ENCODE measurements at regions not wholly inside any gene's neighbourhood (a gene's known extent, or its start where the extent isn't known, plus 50 kb on each side); places are given as distances from the start of the nearest gene placed in this dataset.

- no peaks in the 10 kb centered on the region for H3K36me3 ChIP-seq (ENCODE audit: control insufficient read depth in 2 of 3, insufficient read depth in 3 of 3, low read length in 3 of 3)
Measured at GRCh38 chr5:167971706-167972105, 319.7 kb upstream of the WWC1 start.

GRCh38 chr5:167973126-167973525 lies 318.3 kb upstream of the WWC1 start:
- Mint-ChIP-seq H3K4me1 (no peaks in the 10 kb centered on the region), H3K27ac (no peak overlapping the region), H3K36me3 (no peaks in the 10 kb centered on the region), H3K27me3 (peaks cover 0 to 15% (median 0%) of the 10 kb centered on the region in 5 donors), H3K4me3 (no peak overlapping the region), H3K9me3 (peaks cover 0 to 14% (median 2%) of the 10 kb centered on the region in 11 donors)
- Histone ChIP-seq H3K9me3 (ENCODE audit: control insufficient read depth in 2 of 3, low read length in 3 of 3) (no peaks in the 10 kb centered on the region), H3K27ac (ENCODE audit: low read depth, low read length) (no peak overlapping the region), H3K36me3 (ENCODE audit: control insufficient read depth in 2 of 3, insufficient read depth in 3 of 3, low read length in 3 of 3) (no peaks in the 10 kb centered on the region), H3K4me1 (ENCODE audit: control insufficient read depth in 2 of 2, insufficient read depth in 2 of 2, low read length in 2 of 2) (no peaks in the 10 kb centered on the region), H3K4me3 (ENCODE audit: low read length) (no peak overlapping the region), H3K27me3 (ENCODE audit: control insufficient read depth in 2 of 2, insufficient read depth in 2 of 2, low read length in 2 of 2) (no peaks in the 10 kb centered on the region)
- ATAC-seq (no peak), DNase-seq (no peak)
- POLR2A ChIA-PET: no interaction called here
- CTCF ChIA-PET: no interaction called here
- intact Hi-C loops (cut with micrococcal nuclease): no loop called here

More at GRCh38 chr5:167971706-167972105, 319.7 kb upstream of the WWC1 start:
- DNase-seq (no peak), ATAC-seq (no peak)
- Mint-ChIP-seq H3K9me3 (peaks cover 0 to 12% (median 2%) of the 10 kb centered on the region in 11 donors), H3K36me3 (no peaks in the 10 kb centered on the region), H3K27ac (no peak overlapping the region), H3K4me3 (no peak overlapping the region), H3K27me3 (peaks cover 0 to 15% (median 0%) of the 10 kb centered on the region in 5 donors), H3K4me1 (peaks cover 0 to 2% (median 0%) of the 10 kb centered on the region in 7 donors)
- H3K9me3 ChIP-seq (ENCODE audit: control insufficient read depth in 2 of 3, low read length in 3 of 3): no peaks in the 10 kb centered on the region
- no peaks in the 10 kb centered on the region for H3K27me3 ChIP-seq (ENCODE audit: control insufficient read depth in 2 of 2, insufficient read depth in 2 of 2, low read length in 2 of 2)
- H3K27ac ChIP-seq (ENCODE audit: low read depth, low read length): no peak overlapping the region
- ChIA-PET CTCF (no interaction called here), POLR2A (no interaction called here)
- intact Hi-C loops (cut with micrococcal nuclease): no loop called here
- no peak overlapping the region for H3K4me3 ChIP-seq (ENCODE audit: low read length)
- no peaks in the 10 kb centered on the region for H3K4me1 ChIP-seq (ENCODE audit: control insufficient read depth in 2 of 2, insufficient read depth in 2 of 2, low read length in 2 of 2)

- ChIA-PET CTCF (no interaction called here), POLR2A (no interaction called here)
- H3K27me3 ChIP-seq (ENCODE audit: control insufficient read depth in 2 of 2, insufficient read depth in 2 of 2, low read length in 2 of 2): no peaks in the 10 kb centered on the region
- ATAC-seq (no peak), DNase-seq (no peak)
- Mint-ChIP-seq H3K36me3 (no peaks in the 10 kb centered on the region), H3K27ac (no peak overlapping the region), H3K27me3 (peaks cover 0 to 27% (median 14%) of the 10 kb centered on the region in 5 donors), H3K9me3 (peaks cover 0 to 18% (median 9%) of the 10 kb centered on the region in 11 donors), H3K4me1 (no peaks in the 10 kb centered on the region), H3K4me3 (no peak overlapping the region)
- intact Hi-C loops (cut with micrococcal nuclease): no loop called here
- no peaks in the 10 kb centered on the region for H3K4me1 ChIP-seq (ENCODE audit: control insufficient read depth in 2 of 2, insufficient read depth in 2 of 2, low read length in 2 of 2)
- H3K4me3 ChIP-seq (ENCODE audit: low read length): no peak overlapping the region
- H3K27ac ChIP-seq (ENCODE audit: low read depth, low read length): no peak overlapping the region
- H3K36me3 ChIP-seq (ENCODE audit: control insufficient read depth in 2 of 3, insufficient read depth in 3 of 3, low read length in 3 of 3): no peaks in the 10 kb centered on the region
- no peaks in the 10 kb centered on the region for H3K9me3 ChIP-seq (ENCODE audit: control insufficient read depth in 2 of 3, low read length in 3 of 3)
Measured at GRCh38 chr5:167984951-167985350, 306.5 kb upstream of the WWC1 start.

- no peaks in the 10 kb centered on the region for H3K36me3 ChIP-seq (ENCODE audit: control insufficient read depth in 2 of 3, insufficient read depth in 3 of 3, low read length in 3 of 3)
- H3K36me3 Mint-ChIP-seq: no peaks in the 10 kb centered on the region
- H3K27me3 ChIP-seq (ENCODE audit: control insufficient read depth in 2 of 2, insufficient read depth in 2 of 2, low read length in 2 of 2): no peaks in the 10 kb centered on the region
- peaks cover 0 to 18% (median 8%) of the 10 kb centered on the region in 11 donors for H3K9me3 Mint-ChIP-seq
- H3K27ac Mint-ChIP-seq: no peak overlapping the region
- H3K4me3 ChIP-seq (ENCODE audit: low read length): no peak overlapping the region
- no peaks in the 10 kb centered on the region for H3K9me3 ChIP-seq (ENCODE audit: control insufficient read depth in 2 of 3, low read length in 3 of 3)
- H3K4me3 Mint-ChIP-seq: no peak overlapping the region
- intact Hi-C loops (cut with micrococcal nuclease): no loop called here
- no peak for ATAC-seq
- no peak overlapping the region for H3K27ac ChIP-seq (ENCODE audit: low read depth, low read length)
- DNase-seq: no peak
- POLR2A ChIA-PET: no interaction called here
- no peaks in the 10 kb centered on the region for H3K4me1 ChIP-seq (ENCODE audit: control insufficient read depth in 2 of 2, insufficient read depth in 2 of 2, low read length in 2 of 2)
- CTCF ChIA-PET: no interaction called here
- H3K4me1 Mint-ChIP-seq: no peaks in the 10 kb centered on the region
- peaks cover 0 to 23% (median 14%) of the 10 kb centered on the region in 5 donors for H3K27me3 Mint-ChIP-seq
Measured at GRCh38 chr5:167985373-167985772, 306.1 kb upstream of the WWC1 start.

- ChIA-PET POLR2A (no interaction called here), CTCF (no interaction called here)
- no peak overlapping the region for H3K4me3 ChIP-seq (ENCODE audit: low read length)
- ATAC-seq (no peak), DNase-seq (no peak)
- no peaks in the 10 kb centered on the region for H3K9me3 ChIP-seq (ENCODE audit: control insufficient read depth in 2 of 3, low read length in 3 of 3)
- Mint-ChIP-seq H3K9me3 (peaks cover 0 to 12% (median 3%) of the 10 kb centered on the region in 11 donors), H3K4me3 (no peak overlapping the region), H3K4me1 (no peaks in the 10 kb centered on the region), H3K36me3 (no peaks in the 10 kb centered on the region), H3K27me3 (peaks cover 0 to 16% (median 11%) of the 10 kb centered on the region in 5 donors), H3K27ac (no peak overlapping the region)
- H3K36me3 ChIP-seq (ENCODE audit: control insufficient read depth in 2 of 3, insufficient read depth in 3 of 3, low read length in 3 of 3): no peaks in the 10 kb centered on the region
- no peak overlapping the region for H3K27ac ChIP-seq (ENCODE audit: low read depth, low read length)
- intact Hi-C loops (cut with micrococcal nuclease): no loop called here
- H3K4me1 ChIP-seq (ENCODE audit: control insufficient read depth in 2 of 2, insufficient read depth in 2 of 2, low read length in 2 of 2): no peaks in the 10 kb centered on the region
- no peaks in the 10 kb centered on the region for H3K27me3 ChIP-seq (ENCODE audit: control insufficient read depth in 2 of 2, insufficient read depth in 2 of 2, low read length in 2 of 2)
Measured at GRCh38 chr5:167987490-167988280, 303.8 kb upstream of the WWC1 start.

GRCh38 chr5:167992868-167993267 lies 298.6 kb upstream of the WWC1 start:
- intact Hi-C loops (cut with micrococcal nuclease): no loop called here
- Mint-ChIP-seq H3K36me3 (no peaks in the 10 kb centered on the region), H3K27me3 (peaks cover 0 to 15% (median 8%) of the 10 kb centered on the region in 5 donors), H3K4me3 (no peak overlapping the region), H3K27ac (no peak overlapping the region), H3K4me1 (no peaks in the 10 kb centered on the region), H3K9me3 (peaks cover 0 to 12% (median 2%) of the 10 kb centered on the region in 11 donors)
- Histone ChIP-seq H3K27ac (ENCODE audit: low read depth, low read length) (no peak overlapping the region), H3K27me3 (ENCODE audit: control insufficient read depth in 2 of 2, insufficient read depth in 2 of 2, low read length in 2 of 2) (no peaks in the 10 kb centered on the region), H3K4me3 (ENCODE audit: low read length) (no peak overlapping the region), H3K4me1 (ENCODE audit: control insufficient read depth in 2 of 2, insufficient read depth in 2 of 2, low read length in 2 of 2) (no peaks in the 10 kb centered on the region), H3K9me3 (ENCODE audit: control insufficient read depth in 2 of 3, low read length in 3 of 3) (no peaks in the 10 kb centered on the region), H3K36me3 (ENCODE audit: control insufficient read depth in 2 of 3, insufficient read depth in 3 of 3, low read length in 3 of 3) (no peaks in the 10 kb centered on the region)
- no peak for DNase-seq
- no peak for ATAC-seq
- POLR2A ChIA-PET: no interaction called here
- CTCF ChIA-PET: no interaction called here

GRCh38 chr5:167993771-167994170 lies 297.7 kb upstream of the WWC1 start:
- ATAC-seq (no peak), DNase-seq (no peak)
- H3K27ac ChIP-seq (ENCODE audit: low read depth, low read length): no peak overlapping the region
- H3K36me3 Mint-ChIP-seq: no peaks in the 10 kb centered on the region
- no peaks in the 10 kb centered on the region for H3K4me1 Mint-ChIP-seq
- intact Hi-C loops (cut with micrococcal nuclease): no loop called here
- peaks cover 0 to 9% (median 0%) of the 10 kb centered on the region in 5 donors for H3K27me3 Mint-ChIP-seq
- H3K9me3 ChIP-seq (ENCODE audit: control insufficient read depth in 2 of 3, low read length in 3 of 3): no peaks in the 10 kb centered on the region
- H3K36me3 ChIP-seq (ENCODE audit: control insufficient read depth in 2 of 3, insufficient read depth in 3 of 3, low read length in 3 of 3): no peaks in the 10 kb centered on the region
- H3K27ac Mint-ChIP-seq: no peak overlapping the region
- H3K4me1 ChIP-seq (ENCODE audit: control insufficient read depth in 2 of 2, insufficient read depth in 2 of 2, low read length in 2 of 2): no peaks in the 10 kb centered on the region
- H3K4me3 ChIP-seq (ENCODE audit: low read length): no peak overlapping the region
- POLR2A ChIA-PET: no interaction called here
- H3K9me3 Mint-ChIP-seq: peaks cover 0 to 9% (median 1%) of the 10 kb centered on the region in 11 donors
- H3K4me3 Mint-ChIP-seq: no peak overlapping the region
- H3K27me3 ChIP-seq (ENCODE audit: control insufficient read depth in 2 of 2, insufficient read depth in 2 of 2, low read length in 2 of 2): no peaks in the 10 kb centered on the region
- CTCF ChIA-PET: no interaction called here

Data from naive thymus-derived CD4-positive, alpha-beta T cell (primary cell).